Activated CD8-positive, alpha-beta memory T cell treated with anti-CD3 and anti-CD28 coated beads, Interleukin-2, amount 50 U/mL, for 24 hours (primary cell): ENCODE measurements at regions not wholly inside any gene's neighbourhood (a gene's known extent, or its start where the extent isn't known, plus 50 kb on each side); places are given as distances from the start of the nearest gene placed in this dataset.
"Not testable (repeated sequence)": the region's sequence is repeated elsewhere in the genome, so short reads cannot be mapped to it uniquely, and the experiment has no call there.

ENCODE experiments used
- DNase-seq: peaks from one replicate; pipeline ENCODE4 v3.0.0-alpha.2; 2020; ENCODE audit errors: extremely low read depth

DNA sequence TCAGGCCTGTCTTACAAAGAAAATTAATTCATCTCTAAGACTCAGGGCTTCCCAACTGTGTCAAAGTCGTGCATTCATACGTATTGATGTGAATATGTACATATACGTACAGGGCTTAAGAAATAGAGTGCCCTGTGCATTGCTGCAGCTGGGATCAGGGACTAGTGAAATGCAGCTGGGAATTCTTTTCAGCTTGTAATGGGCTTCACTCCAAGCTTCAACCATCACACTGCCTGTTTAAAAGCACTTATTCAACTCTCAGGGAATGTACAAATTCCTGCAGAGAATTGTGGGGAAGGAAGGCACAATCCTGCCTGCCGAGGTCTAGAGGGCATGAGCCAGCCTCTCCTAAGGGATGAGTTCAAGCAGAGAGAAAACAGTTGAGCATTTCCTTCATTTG lies 59.6 kb upstream of the MAN2A1 start:
- DNase-seq = no peak

DNA sequence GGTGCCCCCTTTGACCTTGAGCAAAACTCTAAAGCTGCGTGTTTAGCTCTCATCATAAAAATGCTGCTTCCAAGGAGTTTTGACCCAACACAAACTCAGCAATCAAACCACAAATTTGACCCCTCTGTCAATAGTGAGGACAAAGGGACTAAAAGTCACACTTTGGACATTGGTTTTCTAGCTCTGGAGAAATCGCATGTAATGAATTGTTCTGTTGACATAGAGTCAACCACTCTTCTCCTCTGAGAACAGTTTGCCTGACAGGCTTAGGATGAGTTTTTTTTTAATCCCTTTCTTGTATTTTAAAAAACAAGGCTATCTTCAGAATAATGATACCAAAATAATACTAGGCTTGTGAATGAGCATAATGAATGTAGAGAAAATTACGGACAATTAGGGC lies 61.1 kb upstream of the MAN2A1 start:
- DNase-seq = no peak

DNA sequence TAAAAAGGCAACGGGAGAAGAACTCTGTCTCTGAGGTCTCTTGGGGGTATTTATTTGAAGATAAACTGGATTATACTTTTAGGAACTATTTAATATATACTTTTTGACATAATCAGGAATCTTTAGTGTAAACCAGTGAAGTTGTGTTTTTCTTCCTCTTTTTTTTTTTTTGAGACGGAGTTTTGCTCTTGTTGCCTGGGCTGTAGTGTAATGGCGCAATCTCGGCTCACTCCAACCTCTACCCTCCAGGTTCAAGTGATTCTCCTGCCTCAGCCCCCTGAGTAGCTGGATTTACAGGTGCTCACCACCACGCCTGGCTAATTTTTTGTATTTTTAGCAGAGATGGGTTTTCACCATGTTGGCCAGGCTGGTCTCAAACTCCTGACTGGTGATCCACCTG lies 68.5 kb upstream of the MAN2A1 start:
- not testable (repeated sequence) for DNase-seq

DNA sequence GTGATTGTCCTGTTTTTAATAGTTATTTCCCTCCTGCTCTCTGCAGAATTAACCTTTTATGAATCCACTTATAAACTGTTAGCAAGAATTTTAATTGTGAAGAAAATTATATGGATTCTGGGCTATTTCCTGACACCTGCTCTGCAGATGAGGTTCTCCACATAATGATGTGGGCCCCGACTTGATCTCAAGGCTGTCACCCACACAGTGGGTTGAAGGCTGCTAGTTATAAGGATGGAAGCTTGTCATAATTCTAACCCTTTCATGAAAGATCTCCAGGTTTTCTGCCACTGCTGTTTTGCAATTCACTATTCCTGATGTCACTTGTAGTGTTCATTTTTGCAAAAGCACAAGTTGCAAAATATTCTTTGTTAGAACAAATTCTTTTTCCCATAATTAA lies 69.1 kb upstream of the MAN2A1 start:
- DNase-seq = no peak

DNA sequence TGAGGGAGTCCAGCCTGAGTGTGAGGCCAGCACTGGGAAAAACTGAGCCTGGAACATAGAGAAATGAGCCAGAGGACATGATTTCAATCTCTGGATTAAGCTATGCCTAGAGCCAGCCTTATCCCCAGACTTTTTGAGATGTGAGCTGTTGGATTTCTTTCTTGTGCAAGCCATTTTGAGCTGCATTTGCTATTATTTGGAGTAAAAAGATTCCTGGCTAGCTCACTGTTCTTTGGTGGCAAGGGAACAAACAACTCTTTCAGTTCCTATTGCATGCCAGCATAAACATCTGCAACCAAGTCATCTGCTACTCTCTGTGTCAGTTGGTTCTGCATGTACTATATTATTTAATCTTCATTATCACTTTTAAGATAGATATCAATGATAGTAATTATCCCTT lies 70.1 kb upstream of the MAN2A1 start:
- DNase-seq = no peak

DNA sequence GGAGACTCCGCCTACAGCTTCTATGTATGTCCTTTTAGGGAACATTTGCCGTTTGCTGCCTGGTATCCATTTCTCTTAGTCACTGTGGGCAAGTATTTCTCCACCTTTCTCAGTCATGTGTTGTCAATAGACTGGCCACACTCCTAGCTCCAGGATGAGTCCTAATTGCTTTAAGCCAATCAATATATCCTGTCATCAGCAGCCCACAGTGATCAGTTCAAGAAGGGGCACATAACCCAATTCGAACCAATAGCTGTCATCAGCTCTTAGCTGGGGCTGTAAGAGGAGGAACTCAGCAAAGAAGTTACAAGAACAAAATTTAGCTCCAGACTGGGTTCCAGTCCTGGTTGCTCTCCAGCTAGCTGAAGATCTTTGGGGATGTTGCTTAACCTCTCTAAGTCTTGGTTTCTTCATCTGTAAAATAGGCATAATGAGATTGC lies 70.7 kb upstream of the MAN2A1 start:
- no peak for DNase-seq

DNA sequence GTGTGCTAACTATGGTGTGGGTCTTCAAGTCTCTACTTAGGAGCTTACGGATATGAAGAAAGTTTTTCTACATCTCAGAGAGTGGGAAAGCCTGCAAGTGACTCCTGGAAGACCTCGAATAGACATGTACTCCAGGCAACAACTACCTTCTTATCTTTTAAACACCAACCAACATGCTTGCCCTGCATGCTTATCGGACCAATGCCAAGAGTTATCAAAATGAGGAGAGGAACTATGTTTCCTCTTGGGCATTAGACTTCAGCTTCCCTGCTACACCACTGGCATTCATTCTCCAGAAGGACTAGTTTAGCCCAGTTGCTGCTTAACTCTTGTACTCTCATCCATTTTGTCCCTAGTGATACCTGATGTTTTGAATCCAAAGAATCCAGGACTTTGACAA lies 74.7 kb upstream of the MAN2A1 start:
- no peak for DNase-seq

DNA sequence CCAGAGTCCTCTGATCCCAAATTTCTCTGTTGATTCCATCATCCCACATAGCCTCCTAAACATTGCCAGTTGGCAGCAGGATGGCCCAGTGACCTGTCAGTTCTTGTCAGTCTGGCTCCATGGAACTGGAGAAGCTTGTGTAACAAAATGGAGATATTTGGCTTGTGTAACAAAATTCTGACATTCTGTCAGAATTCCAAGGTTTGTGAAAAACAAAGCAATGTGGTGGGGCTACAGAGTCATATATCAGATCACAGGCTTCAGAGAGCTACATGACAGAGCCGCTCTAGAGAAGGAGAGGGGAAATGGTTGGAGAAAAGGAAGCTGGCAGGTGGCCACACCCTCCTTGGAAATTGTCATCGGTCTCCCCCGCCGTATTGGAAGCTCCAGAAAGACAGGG lies 75.4 kb upstream of the MAN2A1 start:
- DNase-seq = no peak

DNA sequence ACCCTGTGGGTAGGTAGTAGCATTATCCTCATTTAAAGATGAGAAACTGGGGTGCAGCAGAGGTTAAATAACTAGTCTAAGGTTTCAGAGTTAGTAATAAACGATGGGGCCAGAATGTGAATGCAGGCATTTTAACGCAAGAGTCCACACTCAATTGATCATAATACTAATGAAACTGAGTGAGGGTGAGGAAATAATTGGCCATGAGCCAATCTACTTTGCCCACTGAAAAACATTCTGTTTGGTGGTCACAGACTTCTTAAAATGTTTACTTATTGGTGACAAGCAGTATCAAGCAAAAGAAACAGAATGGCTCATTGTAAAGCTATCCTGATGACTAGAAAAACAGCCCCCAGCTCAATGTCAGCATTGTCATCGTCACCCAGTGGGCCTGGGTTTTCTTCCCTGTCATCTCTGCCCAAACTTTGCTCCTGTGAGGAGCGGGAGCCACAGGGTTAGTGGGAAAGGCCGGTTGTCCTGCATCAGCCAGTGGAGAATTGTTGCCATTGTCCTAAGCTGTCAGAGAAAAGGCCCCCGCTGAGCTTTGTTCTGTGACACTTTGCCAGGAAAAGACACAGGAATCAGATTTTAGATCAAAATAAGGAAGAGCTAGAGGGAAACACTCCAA lies 77.3 kb upstream of the MAN2A1 start:
- no peak for DNase-seq

DNA sequence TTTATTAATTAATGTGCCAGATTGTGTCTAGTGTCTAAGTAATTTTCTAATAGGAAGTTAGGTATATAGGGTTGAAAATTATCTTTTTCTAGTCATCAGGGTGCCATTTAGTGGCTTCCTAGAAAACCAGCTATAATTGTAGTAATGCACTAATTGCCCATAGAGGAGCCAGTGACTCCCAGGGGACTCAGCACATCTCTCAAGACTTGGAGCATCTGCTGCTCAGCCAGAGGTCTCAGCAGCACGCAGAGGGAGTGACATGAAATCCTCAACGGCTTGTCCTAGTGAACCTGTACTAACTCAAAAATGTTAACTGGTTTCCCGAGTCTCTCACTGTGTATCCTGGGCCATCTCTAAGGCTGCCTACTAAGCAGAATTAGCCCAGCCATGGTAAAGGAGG lies 78.2 kb upstream of the MAN2A1 start:
- DNase-seq = no peak

DNA sequence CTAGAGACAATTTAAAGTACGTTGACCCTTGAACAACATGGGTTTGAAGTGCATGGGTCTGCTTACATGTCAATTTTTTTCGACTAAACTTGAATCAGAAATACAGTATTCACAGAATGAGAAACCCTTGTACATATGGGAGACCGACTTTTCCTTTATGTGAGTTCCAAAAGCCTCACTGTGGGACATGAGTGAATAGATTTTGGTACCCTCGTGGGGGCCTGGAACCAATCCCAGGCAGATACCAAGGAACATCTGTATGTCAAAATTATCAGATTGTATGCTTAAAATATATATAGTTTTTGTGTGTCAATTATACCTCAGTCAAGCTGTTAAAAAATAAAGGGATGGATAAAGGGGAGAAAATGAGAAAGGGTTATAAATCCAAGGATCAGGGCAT lies 78.7 kb upstream of the MAN2A1 start:
- no peak for DNase-seq

DNA sequence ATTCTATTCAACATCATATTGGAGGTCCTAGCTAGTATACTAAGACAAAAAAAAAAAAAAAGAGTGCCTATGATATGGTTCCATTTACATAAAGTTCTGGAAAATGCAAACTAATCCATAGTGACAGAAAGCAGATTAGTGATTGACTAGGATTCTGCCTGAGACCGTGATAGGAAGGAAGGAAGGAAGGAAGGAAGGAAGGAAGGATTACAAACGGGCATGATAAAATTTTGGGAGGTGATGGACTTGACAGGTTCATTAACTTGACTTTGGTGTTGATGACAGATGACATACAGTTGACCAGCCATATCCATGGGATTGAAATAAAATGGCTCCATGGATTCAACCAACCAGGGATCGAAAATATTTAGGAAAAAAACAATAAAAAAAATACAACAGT lies 79.1 kb upstream of the MAN2A1 start:
- DNase-seq = no peak

DNA sequence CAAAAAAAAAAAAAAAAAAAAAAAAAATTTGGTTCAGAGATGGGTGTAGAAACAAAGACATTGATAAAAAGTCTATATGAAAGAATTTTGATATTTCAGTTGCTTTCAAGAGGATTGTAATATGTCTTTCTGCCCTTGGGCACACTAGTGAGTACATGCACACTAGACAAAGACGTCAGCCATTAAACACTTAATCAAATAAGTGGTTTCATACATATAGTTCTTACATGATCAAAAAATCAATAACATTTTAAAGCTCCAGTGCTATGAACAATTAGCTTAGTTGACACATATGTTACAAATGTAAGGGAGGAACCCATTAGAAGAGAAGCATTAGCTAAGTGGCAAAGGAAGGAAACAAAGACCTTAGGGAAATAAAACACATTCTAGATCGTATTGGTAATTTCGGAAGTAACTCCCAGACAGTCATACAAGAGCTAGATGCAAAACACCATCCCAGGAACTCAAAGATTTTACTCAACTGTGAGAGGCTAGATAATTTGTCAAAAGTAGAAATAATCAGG lies 84.5 kb upstream of the MAN2A1 start:
- no peak for DNase-seq

DNA sequence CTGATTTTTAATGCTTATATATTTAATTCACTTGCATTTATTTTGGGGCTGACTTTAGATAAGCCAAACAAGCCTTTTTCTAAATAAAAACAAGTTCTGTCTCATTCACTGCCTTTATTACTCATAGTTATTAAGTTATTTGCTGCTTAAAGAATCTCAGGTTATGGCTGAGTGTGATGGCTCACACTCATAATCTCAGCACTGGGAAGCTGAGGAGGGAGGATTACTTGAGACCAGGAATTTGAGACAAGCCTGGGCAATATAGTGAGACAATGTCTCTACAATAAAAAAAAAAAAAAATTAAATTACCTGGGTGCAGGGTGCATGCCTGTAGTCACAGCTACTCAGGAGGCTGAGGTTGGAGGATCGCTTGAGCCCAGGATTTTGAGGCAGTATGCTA lies 85.0 kb upstream of the MAN2A1 start:
- DNase-seq = no peak

DNA sequence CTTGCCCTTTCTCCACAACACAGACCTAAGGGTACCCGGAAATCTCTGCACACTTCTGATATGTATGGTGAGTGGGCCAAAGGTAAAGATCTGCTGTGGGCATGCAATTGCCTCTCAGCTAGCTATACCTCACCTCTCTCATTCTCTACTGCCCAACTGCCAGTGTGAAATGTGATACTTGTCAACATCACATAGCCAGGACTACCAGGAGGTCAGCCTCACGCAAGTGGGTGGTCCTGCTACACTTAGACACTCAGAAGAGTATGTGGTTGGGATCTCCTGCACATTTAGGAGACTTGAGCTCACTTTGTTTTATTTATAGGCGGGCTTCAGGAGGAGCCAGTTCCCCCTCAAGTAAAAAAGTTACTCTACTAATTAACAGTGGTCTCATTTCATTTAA lies 88.0 kb upstream of the MAN2A1 start:
- DNase-seq = no peak

DNA sequence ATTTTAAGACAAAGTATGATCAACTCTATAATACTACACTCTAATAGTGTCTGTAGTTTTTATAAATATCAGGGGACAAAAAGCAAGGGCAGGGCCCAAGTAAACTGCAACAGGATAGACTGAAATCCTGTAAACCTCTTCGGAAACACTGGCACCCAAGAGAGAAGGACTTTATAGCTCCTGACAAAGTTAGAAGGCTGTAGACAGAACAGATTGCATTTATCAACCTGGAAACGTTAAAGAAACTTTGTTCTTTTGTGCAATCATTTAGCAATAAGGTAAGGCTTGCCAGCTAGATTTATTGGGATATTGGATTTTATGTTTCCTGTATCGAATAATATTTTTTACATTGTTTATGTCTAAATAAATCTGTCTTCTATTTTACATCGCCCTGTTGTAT lies 91.8 kb upstream of the MAN2A1 start:
- no peak for DNase-seq

DNA sequence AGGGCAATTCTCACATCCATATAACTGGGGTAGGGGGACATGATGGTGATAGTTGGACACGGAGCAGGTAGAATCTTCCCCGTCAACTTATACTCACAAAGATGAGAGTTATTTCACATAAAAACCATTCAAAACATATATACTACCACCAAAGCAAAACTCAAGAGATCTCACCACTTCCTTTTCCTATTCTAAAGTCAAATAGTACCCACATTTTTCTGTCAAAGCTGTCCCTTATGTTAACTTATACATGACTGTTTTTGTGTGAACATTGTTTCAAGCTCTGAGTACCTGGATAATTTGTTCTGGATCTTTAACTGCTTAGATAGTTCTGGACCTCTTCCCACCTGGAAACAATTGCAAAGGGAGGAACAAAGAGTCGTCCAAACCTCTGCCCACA lies 95.5 kb upstream of the MAN2A1 start:
- DNase-seq = no peak

DNA sequence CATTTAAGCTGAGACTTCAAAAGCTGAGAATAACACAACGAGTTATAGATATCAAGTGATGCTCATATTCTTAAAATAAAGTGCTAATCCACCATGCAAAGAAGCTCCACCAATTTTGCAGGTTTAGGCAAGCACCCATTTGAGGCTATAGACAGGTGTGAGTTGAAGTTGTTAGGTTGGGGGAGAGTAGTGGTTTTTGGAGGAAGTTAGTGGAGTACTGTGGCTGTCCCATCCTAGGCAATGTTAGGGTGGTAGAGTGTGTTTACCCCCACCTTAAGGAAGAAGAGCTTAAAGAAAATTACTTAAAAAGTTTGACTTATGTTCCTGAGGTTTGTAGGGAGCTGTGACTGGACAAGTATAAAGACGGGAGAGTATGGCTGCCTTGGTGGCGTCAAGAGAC lies 98.9 kb upstream of the MAN2A1 start:
- DNase-seq = no peak

DNA sequence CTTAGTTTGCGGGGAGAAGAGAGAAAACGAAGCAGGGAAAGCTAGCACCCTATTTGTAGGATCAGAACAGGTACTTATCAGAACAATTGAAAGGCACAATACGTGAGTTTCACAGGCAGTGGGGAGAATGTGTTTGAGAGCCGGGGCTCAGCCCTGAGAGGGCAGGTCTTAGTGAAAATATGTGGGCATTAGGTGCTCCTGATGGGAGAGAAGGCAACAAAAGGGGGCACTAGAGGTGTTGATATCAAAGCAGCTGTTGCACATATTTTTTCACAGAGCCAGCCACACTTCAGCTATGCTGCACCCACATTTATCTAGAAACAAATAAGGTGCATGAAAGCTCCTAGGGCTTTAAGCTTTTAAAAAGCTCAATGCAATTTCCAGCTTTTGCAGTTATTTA lies 99.7 kb upstream of the MAN2A1 start:
- no peak for DNase-seq

DNA sequence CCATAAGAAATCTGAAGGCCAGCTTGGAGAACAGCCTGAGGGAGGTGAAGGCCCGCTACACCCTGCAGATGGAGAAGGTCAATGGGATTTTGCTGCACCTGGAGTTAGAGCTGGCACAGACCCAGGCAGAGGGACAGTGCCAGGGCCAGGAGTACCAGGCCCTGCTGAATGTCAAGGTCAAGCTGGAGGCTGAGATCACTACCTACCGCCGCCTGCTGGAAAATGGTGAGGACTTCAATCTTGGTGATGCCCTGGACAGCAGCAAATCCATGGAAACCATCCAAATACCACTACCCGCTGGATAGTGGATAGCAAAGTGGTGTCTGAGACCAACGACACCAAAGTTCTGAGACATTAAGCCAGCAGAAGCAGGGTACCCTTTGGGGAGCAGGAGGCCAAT lies 100.5 kb upstream of the MAN2A1 start:
- no peak for DNase-seq

DNA sequence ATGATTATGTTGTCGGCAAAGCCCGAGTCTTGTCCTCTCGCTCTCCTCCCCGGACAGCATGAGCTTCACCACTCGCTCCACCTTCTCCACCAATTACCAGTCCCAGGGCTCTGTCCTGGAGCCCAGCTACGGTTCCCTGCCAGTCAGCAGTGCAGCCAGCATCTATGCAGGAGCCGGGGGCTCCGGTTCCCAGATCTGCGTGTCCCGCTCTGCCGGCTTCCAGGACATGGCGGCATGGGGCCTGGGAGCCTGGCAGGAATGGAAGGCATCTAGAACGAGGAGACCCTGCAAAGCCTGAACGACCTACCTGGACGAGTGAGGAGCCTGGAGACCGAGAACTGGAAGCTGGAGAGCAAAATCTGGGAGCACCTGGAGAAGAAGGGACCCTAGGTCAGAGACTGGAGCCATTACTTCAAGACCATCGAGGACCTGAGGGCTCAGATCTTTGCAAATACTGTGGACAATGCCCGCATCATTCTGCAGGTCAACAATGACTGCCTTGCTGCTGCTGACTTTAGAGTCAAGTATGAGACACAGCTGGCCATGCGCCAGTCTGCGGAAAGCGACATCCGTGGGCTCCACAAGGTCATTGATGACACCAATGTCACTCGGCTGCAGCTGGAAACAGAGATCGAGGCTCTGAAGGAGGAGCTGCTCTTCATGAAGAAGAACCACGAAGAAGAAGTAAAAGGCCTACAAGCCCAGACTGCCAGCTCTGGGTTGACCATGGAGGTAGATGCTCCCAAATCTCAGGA lies 101.3 kb upstream of the MAN2A1 start:
- DNase-seq = no peak

DNA sequence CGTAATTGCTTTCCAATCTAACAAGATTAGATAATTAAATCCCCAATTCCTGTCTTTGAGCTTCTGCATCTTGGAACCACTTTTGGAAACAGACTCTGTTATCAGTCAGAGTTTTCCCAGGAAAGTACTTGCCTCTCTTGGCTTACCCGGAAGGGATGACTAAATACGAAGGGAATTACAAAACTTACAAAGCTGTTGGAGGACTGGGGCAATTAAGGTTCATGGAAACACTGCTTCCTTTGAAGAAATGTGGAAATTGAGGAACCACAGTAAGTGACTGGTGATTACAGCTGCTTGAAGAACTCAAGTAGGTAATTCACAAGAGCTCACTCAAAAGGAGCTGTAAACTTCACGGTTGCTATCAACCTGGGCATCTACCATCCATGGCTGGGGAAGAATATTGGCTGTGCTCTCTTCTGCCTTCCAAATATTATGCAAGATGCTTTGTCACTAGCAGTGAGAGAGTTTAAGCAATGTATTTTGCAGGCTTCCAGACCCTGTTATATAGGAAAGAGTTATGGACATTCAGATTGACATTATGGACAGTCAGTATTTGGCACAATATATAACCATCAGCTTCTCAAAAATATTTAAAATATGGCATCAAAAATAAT lies 104.6 kb upstream of the MAN2A1 start:
- DNase-seq = no peak

DNA sequence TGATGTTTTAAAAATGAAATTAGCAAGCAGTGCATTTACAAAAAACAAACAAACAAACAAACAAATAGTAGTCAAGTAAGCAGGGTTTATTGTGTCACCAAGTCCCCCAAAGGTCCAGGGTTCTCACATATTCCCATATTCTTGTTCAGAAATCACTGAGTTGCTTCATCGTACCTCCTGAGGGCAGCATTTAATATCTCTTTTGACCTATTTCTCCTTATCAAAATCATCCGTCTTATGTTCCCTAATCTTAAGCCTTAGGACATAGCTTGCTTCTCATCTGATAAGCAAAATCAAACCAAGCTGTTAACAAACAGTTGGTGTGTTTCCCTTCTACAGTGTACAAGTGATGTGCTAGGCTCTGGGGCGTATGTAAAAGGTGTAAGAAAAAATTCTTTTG lies 109.5 kb upstream of the MAN2A1 start:
- no peak for DNase-seq
